Esophagus muscularis mucosa (tissue), 4 donors: ENCODE measurements at regions not wholly inside any gene's neighbourhood (a gene's known extent, or its start where the extent isn't known, plus 50 kb on each side); places are given as distances from the start of the nearest gene placed in this dataset.

Experiments
- CTCF ChIP-seq, 3 experiments: fragments of 200-600 bp in 2 of 3; fragments of 450-650 bp in 1 of 3; sonication (generic) in 2 of 3; IDR thresholded peaks; one replicate each; pipeline ENCODE4 v1.5.1; 2017 to 2019; ENCODE audit warnings: antibody characterized with exemption in 3 of 3, mild to moderate bottlenecking in 2 of 3, moderate library complexity in 1 of 3
- EP300 ChIP-seq: sonication (generic); formaldehyde crosslinking; IDR thresholded peaks from one replicate; pipeline ENCODE4 v1.6.1; 2017; ENCODE audit warnings: antibody characterized with exemption
- POLR2A ChIP-seq: fragments of 450-650 bp; IDR thresholded peaks from one replicate; pipeline ENCODE4 v1.6.1; 2017; ENCODE audit warnings: antibody characterized with exemption, moderate library complexity, mild to moderate bottlenecking, low read depth

- no peak for TF ChIP-seq EP300
- no peak for TF ChIP-seq CTCF (IDR thresholded peaks at IDR 0.05)
- TF ChIP-seq POLR2A, result no peak
These were observed 246.4 kb upstream of the PWP1 start for GRCh38 chr12:107439026-107439738.
